SKM-1 (cell line): ENCODE measurements at regions not wholly inside any gene's neighbourhood (a gene's known extent, or its start where the extent isn't known, plus 50 kb on each side); places are given as distances from the start of the nearest gene placed in this dataset.

Experiments
- DNase-seq: peaks from one replicate; lab custom pipeline; 2025; ENCODE audit not compliant: unreplicated experiment; lab: John Stamatoyannopoulos, UW

- DNase-seq: no peak
Measured at GRCh38 chr9:22278426-22278825, 168.2 kb upstream of the DMRTA1 start.

- DNase-seq: no peak
Measured at GRCh38 chr9:22279636-22280035, 167.0 kb upstream of the DMRTA1 start.

- DNase-seq: no peak
Measured at GRCh38 chr9:22285066-22285465, 161.6 kb upstream of the DMRTA1 start.

GRCh38 chr9:22286661-22287060 lies 160.0 kb upstream of the DMRTA1 start:
- DNase-seq: no peak

GRCh38 chr9:22288661-22289060 lies 158.0 kb upstream of the DMRTA1 start:
- no peak for DNase-seq

- peak; percentile 54 for DNase-seq
Measured at GRCh38 chr9:22307013-22307711, 139.5 kb upstream of the DMRTA1 start.

- DNase-seq: no peak
Measured at GRCh38 chr9:22308177-22308576, 138.4 kb upstream of the DMRTA1 start.

GRCh38 chr9:22316645-22317044 lies 130.0 kb upstream of the DMRTA1 start:
- no peak for DNase-seq

GRCh38 chr9:22331533-22331932 lies 115.1 kb upstream of the DMRTA1 start:
- no peak for DNase-seq

- DNase-seq: no peak
Measured at GRCh38 chr9:22332202-22332601, 114.4 kb upstream of the DMRTA1 start.

- no peak for DNase-seq
Measured at GRCh38 chr9:22337261-22337660, 109.4 kb upstream of the DMRTA1 start.

GRCh38 chr9:22342491-22343217 lies 104.0 kb upstream of the DMRTA1 start:
- DNase-seq: no peak

- no peak for DNase-seq
Measured at GRCh38 chr9:22343218-22343611, 103.4 kb upstream of the DMRTA1 start.

GRCh38 chr9:22354699-22355384 lies 91.8 kb upstream of the DMRTA1 start:
- no peak for DNase-seq

- no peak for DNase-seq
Measured at GRCh38 chr9:22356985-22357384, 89.6 kb upstream of the DMRTA1 start.

GRCh38 chr9:22363421-22363887 lies 83.2 kb upstream of the DMRTA1 start:
- DNase-seq: no peak

GRCh38 chr9:22373636-22374035 lies 73.0 kb upstream of the DMRTA1 start:
- DNase-seq: no peak

GRCh38 chr9:22374051-22374450 lies 72.6 kb upstream of the DMRTA1 start:
- DNase-seq: no peak

GRCh38 chr9:22379272-22379671 lies 67.4 kb upstream of the DMRTA1 start:
- DNase-seq: no peak

- no peak for DNase-seq
Measured at GRCh38 chr9:22381170-22381569, 65.5 kb upstream of the DMRTA1 start.

- no peak for DNase-seq
Measured at GRCh38 chr9:22382331-22382730, 64.3 kb upstream of the DMRTA1 start.

GRCh38 chr9:22383718-22384117 lies 62.9 kb upstream of the DMRTA1 start:
- no peak for DNase-seq
